VCaP (cell line): ENCODE measurements at regions not wholly inside any gene's neighbourhood (a gene's known extent, or its start where the extent isn't known, plus 50 kb on each side); places are given as distances from the start of the nearest gene placed in this dataset.

Source experiments
- H3K27ac ChIP-seq: fragments of 450-650 bp; 2 replicates; pipeline ENCODE4 v1.5.1; 2017
- CTCF ChIP-seq: fragments of 450-650 bp; conservative IDR thresholded peaks from 2 replicates; pipeline ENCODE4 v1.5.1; 2017; ENCODE audit warnings: mild to moderate bottlenecking, moderate library complexity

GRCh38 chr2:64873472-64873924 lies 115.7 kb upstream of the SLC1A4 start:
- no peak overlapping the region; the same call in 1 of the 2 replicates for H3K27ac ChIP-seq
- peak; percentile 98 for TF ChIP-seq CTCF

- H3K27ac ChIP-seq: no peak overlapping the region
- no peak for TF ChIP-seq CTCF
These were observed 114.6 kb upstream of the SLC1A4 start for GRCh38 chr2:64874593-64874992.

GRCh38 chr2:64875368-64875767 lies 113.8 kb upstream of the SLC1A4 start:
- H3K27ac ChIP-seq: no peak overlapping the region
- no peak for TF ChIP-seq CTCF

- no peak overlapping the region for H3K27ac ChIP-seq
- TF ChIP-seq CTCF: no peak
These were observed 113.0 kb upstream of the SLC1A4 start for GRCh38 chr2:64876137-64876647.

GRCh38 chr2:64879745-64880144 lies 109.5 kb upstream of the SLC1A4 start:
- no peak overlapping the region; the same call in 1 of the 2 replicates for H3K27ac ChIP-seq

GRCh38 chr2:64880193-64880951 lies 108.8 kb upstream of the SLC1A4 start:
- no peak for TF ChIP-seq CTCF
- no peak overlapping the region for H3K27ac ChIP-seq

More at GRCh38 chr2:64879745-64880144, 109.5 kb upstream of the SLC1A4 start:
- no peak for TF ChIP-seq CTCF

GRCh38 chr2:64881037-64881492 lies 108.1 kb upstream of the SLC1A4 start:
- TF ChIP-seq CTCF: no peak
- no peak overlapping the region for H3K27ac ChIP-seq
